ENCODE measurements at regions not wholly inside any gene's neighbourhood (a gene's known extent, or its start where the extent isn't known, plus 50 kb on each side); places are given as distances from the start of the nearest gene placed in this dataset.

- no peak for TF ChIP-seq POLR2A (IDR thresholded peaks at IDR 0.05)
- TF ChIP-seq CTCF (IDR thresholded peaks at IDR 0.05), result no peak
Measured at GRCh38 chr11:134712228-134713145, 300.4 kb upstream of the B3GAT1 start.

All from lower leg skin (tissue), 3 donors.